ENCODE measurements at regions not wholly inside any gene's neighbourhood (a gene's known extent, or its start where the extent isn't known, plus 50 kb on each side); places are given as distances from the start of the nearest gene placed in this dataset.

- Histone ChIP-seq H3K36me3 (ENCODE audit: control insufficient read depth, insufficient read depth, low read length) (no peaks in the 10 kb centered on the region), H3K9me3 (ENCODE audit: control insufficient read depth, insufficient read depth, low read depth, low read length) (peaks cover 6% of the 10 kb centered on the region; the same call in 1 of the 2 replicates), H3K27me3 (ENCODE audit: control insufficient read depth, insufficient read depth, low read length) (no peaks in the 10 kb centered on the region), H3K4me1 (ENCODE audit: control insufficient read depth, insufficient read depth, low read length) (no peaks in the 10 kb centered on the region), H3K27ac (ENCODE audit: low read depth, low read length) (no peak overlapping the region), H3K9ac (ENCODE audit: low read length) (no peak overlapping the region), H3K4me3 (ENCODE audit: low read depth, low read length) (no peak overlapping the region)
Observed at GRCh38 chr2:147681093-147681492, 163.7 kb upstream of the ACVR2A start.

- Histone ChIP-seq H3K9me3 (ENCODE audit: control insufficient read depth, insufficient read depth, low read depth, low read length) (peaks cover 4% of the 10 kb centered on the region; the same call in 1 of the 2 replicates), H3K9ac (ENCODE audit: low read length) (no peak overlapping the region), H3K4me1 (ENCODE audit: control insufficient read depth, insufficient read depth, low read length) (no peaks in the 10 kb centered on the region), H3K27me3 (ENCODE audit: control insufficient read depth, insufficient read depth, low read length) (no peaks in the 10 kb centered on the region), H3K27ac (ENCODE audit: low read depth, low read length) (no peak overlapping the region), H3K36me3 (ENCODE audit: control insufficient read depth, insufficient read depth, low read length) (no peaks in the 10 kb centered on the region), H3K4me3 (ENCODE audit: low read depth, low read length) (no peak overlapping the region)
Observed at GRCh38 chr2:147679955-147680531, 164.8 kb upstream of the ACVR2A start.

GRCh38 chr2:147679191-147679954 is 165.5 kb upstream of the ACVR2A start:
- H3K4me1 ChIP-seq (ENCODE audit: control insufficient read depth, insufficient read depth, low read length): no peaks in the 10 kb centered on the region

GRCh38 chr2:147665105-147665504 is 179.7 kb upstream of the ACVR2A start:
- H3K9ac ChIP-seq (ENCODE audit: low read length): no peak overlapping the region
- H3K9me3 ChIP-seq (ENCODE audit: control insufficient read depth, insufficient read depth, low read depth, low read length): no peaks in the 10 kb centered on the region
- H3K4me3 ChIP-seq (ENCODE audit: low read depth, low read length): no peak overlapping the region
- no peaks in the 10 kb centered on the region for H3K36me3 ChIP-seq (ENCODE audit: control insufficient read depth, insufficient read depth, low read length)
- no peaks in the 10 kb centered on the region for H3K4me1 ChIP-seq (ENCODE audit: control insufficient read depth, insufficient read depth, low read length)
- no peak overlapping the region for H3K27ac ChIP-seq (ENCODE audit: low read depth, low read length)
- H3K27me3 ChIP-seq (ENCODE audit: control insufficient read depth, insufficient read depth, low read length): no peaks in the 10 kb centered on the region

More at GRCh38 chr2:147679191-147679954, 165.5 kb upstream of the ACVR2A start:
- Histone ChIP-seq H3K4me3 (ENCODE audit: low read depth, low read length) (no peak overlapping the region), H3K9me3 (ENCODE audit: control insufficient read depth, insufficient read depth, low read depth, low read length) (no peaks in the 10 kb centered on the region), H3K9ac (ENCODE audit: low read length) (no peak overlapping the region), H3K27me3 (ENCODE audit: control insufficient read depth, insufficient read depth, low read length) (no peaks in the 10 kb centered on the region), H3K27ac (ENCODE audit: low read depth, low read length) (no peak overlapping the region), H3K36me3 (ENCODE audit: control insufficient read depth, insufficient read depth, low read length) (no peaks in the 10 kb centered on the region)

GRCh38 chr2:147663962-147664361 is 180.9 kb upstream of the ACVR2A start:
- Histone ChIP-seq H3K4me1 (ENCODE audit: control insufficient read depth, insufficient read depth, low read length) (no peaks in the 10 kb centered on the region), H3K9ac (ENCODE audit: low read length) (no peak overlapping the region), H3K9me3 (ENCODE audit: control insufficient read depth, insufficient read depth, low read depth, low read length) (no peaks in the 10 kb centered on the region), H3K4me3 (ENCODE audit: low read depth, low read length) (no peak overlapping the region), H3K27ac (ENCODE audit: low read depth, low read length) (no peak overlapping the region), H3K36me3 (ENCODE audit: control insufficient read depth, insufficient read depth, low read length) (no peaks in the 10 kb centered on the region), H3K27me3 (ENCODE audit: control insufficient read depth, insufficient read depth, low read length) (no peaks in the 10 kb centered on the region)

- no peaks in the 10 kb centered on the region for H3K9me3 ChIP-seq (ENCODE audit: control insufficient read depth, insufficient read depth, low read depth, low read length)
- no peaks in the 10 kb centered on the region for H3K27me3 ChIP-seq (ENCODE audit: control insufficient read depth, insufficient read depth, low read length)
- no peaks in the 10 kb centered on the region for H3K4me1 ChIP-seq (ENCODE audit: control insufficient read depth, insufficient read depth, low read length)
- no peak overlapping the region for H3K4me3 ChIP-seq (ENCODE audit: low read depth, low read length)
- H3K36me3 ChIP-seq (ENCODE audit: control insufficient read depth, insufficient read depth, low read length): no peaks in the 10 kb centered on the region
- H3K27ac ChIP-seq (ENCODE audit: low read depth, low read length): no peak overlapping the region
- H3K9ac ChIP-seq (ENCODE audit: low read length): no peak overlapping the region
Observed at GRCh38 chr2:147663153-147663961, 181.5 kb upstream of the ACVR2A start.

- Histone ChIP-seq H3K27ac (ENCODE audit: low read depth, low read length) (no peak overlapping the region), H3K36me3 (ENCODE audit: control insufficient read depth, insufficient read depth, low read length) (no peaks in the 10 kb centered on the region), H3K4me1 (ENCODE audit: control insufficient read depth, insufficient read depth, low read length) (peaks cover 1% of the 10 kb centered on the region; the same call in 1 of the 2 replicates), H3K9ac (ENCODE audit: low read length) (no peak overlapping the region), H3K9me3 (ENCODE audit: control insufficient read depth, insufficient read depth, low read depth, low read length) (no peaks in the 10 kb centered on the region), H3K27me3 (ENCODE audit: control insufficient read depth, insufficient read depth, low read length) (no peaks in the 10 kb centered on the region), H3K4me3 (ENCODE audit: low read depth, low read length) (no peak overlapping the region)
Observed at GRCh38 chr2:147662221-147662620, 182.6 kb upstream of the ACVR2A start.

- Histone ChIP-seq H3K9me3 (ENCODE audit: control insufficient read depth, insufficient read depth, low read depth, low read length) (no peaks in the 10 kb centered on the region), H3K4me1 (ENCODE audit: control insufficient read depth, insufficient read depth, low read length) (peaks cover 4% of the 10 kb centered on the region; the same call in 1 of the 2 replicates)
Observed at GRCh38 chr2:147660680-147661079, 184.1 kb upstream of the ACVR2A start.

GRCh38 chr2:147659051-147659450 is 185.8 kb upstream of the ACVR2A start:
- Histone ChIP-seq H3K4me1 (ENCODE audit: control insufficient read depth, insufficient read depth, low read length) (peaks cover 4% of the 10 kb centered on the region; the same call in 1 of the 2 replicates), H3K9ac (ENCODE audit: low read length) (no peak overlapping the region), H3K4me3 (ENCODE audit: low read depth, low read length) (no peak overlapping the region), H3K27me3 (ENCODE audit: control insufficient read depth, insufficient read depth, low read length) (no peaks in the 10 kb centered on the region), H3K36me3 (ENCODE audit: control insufficient read depth, insufficient read depth, low read length) (no peaks in the 10 kb centered on the region), H3K9me3 (ENCODE audit: control insufficient read depth, insufficient read depth, low read depth, low read length) (no peaks in the 10 kb centered on the region), H3K27ac (ENCODE audit: low read depth, low read length) (no peak overlapping the region)

More at GRCh38 chr2:147660680-147661079, 184.1 kb upstream of the ACVR2A start:
- H3K4me3 ChIP-seq (ENCODE audit: low read depth, low read length): no peak overlapping the region
- H3K36me3 ChIP-seq (ENCODE audit: control insufficient read depth, insufficient read depth, low read length): no peaks in the 10 kb centered on the region
- no peaks in the 10 kb centered on the region for H3K27me3 ChIP-seq (ENCODE audit: control insufficient read depth, insufficient read depth, low read length)
- no peak overlapping the region for H3K9ac ChIP-seq (ENCODE audit: low read length)
- H3K27ac ChIP-seq (ENCODE audit: low read depth, low read length): no peak overlapping the region

- H3K9ac ChIP-seq (ENCODE audit: low read length): no peak overlapping the region
- H3K27me3 ChIP-seq (ENCODE audit: control insufficient read depth, insufficient read depth, low read length): no peaks in the 10 kb centered on the region
- H3K9me3 ChIP-seq (ENCODE audit: control insufficient read depth, insufficient read depth, low read depth, low read length): no peaks in the 10 kb centered on the region
- no peak overlapping the region for H3K27ac ChIP-seq (ENCODE audit: low read depth, low read length)
- H3K4me3 ChIP-seq (ENCODE audit: low read depth, low read length): no peak overlapping the region
- H3K36me3 ChIP-seq (ENCODE audit: control insufficient read depth, insufficient read depth, low read length): no peaks in the 10 kb centered on the region
- peaks cover 4% of the 10 kb centered on the region; the same call in 1 of the 2 replicates for H3K4me1 ChIP-seq (ENCODE audit: control insufficient read depth, insufficient read depth, low read length)
Observed at GRCh38 chr2:147657086-147658000, 187.5 kb upstream of the ACVR2A start.

All from HUES6 (cell line).